HG03159 (cell line): ENCODE measurements at regions not wholly inside any gene's neighbourhood (a gene's known extent, or its start where the extent isn't known, plus 50 kb on each side); places are given as distances from the start of the nearest gene placed in this dataset.

Source experiments
- ATAC-seq: cut with Tn5 transposase; IDR thresholded peaks from one replicate; pipeline ENCODE4 v1.9.1; 2021; ENCODE audit warnings: mild to moderate bottlenecking, moderate library complexity; ENCODE audit not compliant: unreplicated experiment

DNA sequence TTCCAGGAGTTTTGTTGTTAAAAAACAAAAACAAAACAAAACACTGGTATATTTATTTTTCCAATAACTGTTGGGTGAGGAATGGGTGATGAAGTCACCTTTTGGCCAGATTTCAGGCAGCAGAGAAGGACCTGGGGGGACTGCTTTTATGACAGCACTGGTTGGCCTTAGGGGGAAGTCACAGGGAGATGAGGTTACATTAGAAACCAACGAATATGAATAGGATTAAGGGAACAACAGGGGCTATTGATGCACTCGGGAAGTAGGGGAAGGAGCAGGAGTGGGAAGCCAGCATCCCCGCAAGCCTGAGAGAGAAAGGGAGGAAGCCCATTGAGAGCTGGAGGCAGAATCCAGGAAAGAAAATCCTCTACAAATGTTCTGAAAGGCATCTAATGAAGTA, 958.4 kb downstream of the TYW1 start:
- no peak for ATAC-seq

DNA sequence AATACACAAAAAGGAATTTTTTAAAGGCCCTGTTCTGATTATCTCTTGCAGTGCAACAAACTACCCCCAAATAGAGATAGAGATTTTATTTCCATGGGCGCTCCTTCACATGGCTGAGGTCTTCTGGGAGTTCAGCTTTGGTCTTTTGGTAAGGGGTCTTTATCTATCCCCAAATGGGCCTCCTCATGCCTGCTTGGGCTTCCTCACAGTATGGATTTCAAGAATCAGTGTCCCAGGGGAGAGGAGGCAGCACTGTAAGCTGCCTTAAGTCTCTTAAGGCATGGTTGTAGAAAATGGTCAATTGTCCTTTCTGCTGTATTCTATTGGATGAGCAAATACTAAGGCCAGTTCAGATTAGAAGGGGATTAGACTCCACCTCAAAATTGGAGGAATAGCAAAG, 966.2 kb downstream of the TYW1 start:
- no peak for ATAC-seq

DNA sequence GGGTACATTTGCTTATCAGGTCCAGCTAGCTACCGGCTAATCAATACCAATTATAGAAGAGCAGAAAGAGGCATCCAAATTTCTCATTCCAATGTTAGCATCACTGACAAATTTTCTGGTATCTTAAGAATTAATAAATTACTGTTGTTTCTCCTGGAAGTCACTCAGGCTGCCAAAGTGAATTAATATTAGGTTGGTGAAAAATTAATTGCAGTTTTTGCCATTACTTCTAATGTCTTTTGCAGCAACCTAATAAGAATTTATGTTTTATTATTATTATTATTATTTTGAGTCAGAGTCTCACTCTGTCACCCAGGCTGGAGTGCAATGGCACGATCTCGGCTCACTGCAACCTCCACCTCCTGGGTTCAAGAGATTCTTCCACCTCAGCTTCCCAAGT, 979.9 kb downstream of the TYW1 start:
- ATAC-seq: no peak

DNA sequence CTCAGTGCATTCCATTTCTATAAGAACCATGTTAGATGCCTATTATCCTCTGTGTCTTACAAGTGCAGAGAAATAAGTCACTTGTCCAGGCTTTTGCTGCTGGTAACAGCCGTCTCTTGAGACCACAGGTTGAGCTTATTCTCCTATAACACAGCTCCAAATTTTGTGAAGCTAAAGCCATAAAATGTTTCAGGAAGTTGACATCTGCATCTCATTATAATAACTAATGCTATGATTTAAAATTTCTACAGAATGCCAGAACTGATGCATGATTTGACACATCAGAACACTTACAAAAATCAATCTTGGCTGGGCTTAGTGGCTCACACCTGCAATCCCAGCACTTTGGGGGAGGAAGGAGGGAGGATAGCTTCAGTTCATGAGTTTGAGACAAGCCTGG, 986.9 kb downstream of the TYW1 start:
- ATAC-seq: no peak

DNA sequence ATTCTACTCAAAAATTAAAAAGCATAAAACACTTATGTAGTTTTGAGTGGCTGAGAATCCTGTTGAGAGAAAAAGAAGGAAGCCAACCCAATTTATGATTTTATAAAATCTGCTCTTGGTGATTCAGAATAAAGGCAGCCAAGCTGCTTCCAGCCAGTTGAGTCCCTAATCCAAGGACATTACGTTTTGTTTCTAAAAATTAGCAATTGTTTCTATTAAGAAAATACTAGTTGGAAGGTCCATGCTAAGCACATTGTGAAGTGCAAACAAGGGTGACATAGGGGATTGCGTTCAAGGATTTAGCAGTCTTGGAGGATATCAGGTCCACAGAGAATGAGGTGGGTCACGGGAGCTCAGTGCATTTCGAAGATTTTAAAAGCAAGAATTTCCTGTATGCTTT, 987.7 kb downstream of the TYW1 start:
- ATAC-seq: no peak

DNA sequence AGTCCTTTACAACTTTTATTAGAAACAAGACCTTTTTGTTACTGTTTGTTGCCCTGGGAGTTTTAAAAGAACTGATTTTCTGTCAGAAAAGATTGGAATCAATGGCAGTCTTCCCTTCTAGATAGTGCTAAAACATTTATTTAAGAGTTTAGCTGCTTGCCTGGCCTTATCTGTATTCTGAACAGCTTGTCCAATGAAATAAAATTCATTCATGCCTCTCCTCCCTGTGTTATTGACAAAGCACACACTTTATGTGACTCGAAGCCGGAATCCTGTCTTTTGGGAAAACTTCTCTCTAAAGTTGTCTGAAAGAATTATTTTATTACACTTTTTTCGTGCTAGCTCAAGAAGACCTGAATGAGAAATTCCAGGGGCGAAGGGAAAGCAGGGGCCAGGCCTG, 992.5 kb downstream of the TYW1 start:
- ATAC-seq: no peak

DNA sequence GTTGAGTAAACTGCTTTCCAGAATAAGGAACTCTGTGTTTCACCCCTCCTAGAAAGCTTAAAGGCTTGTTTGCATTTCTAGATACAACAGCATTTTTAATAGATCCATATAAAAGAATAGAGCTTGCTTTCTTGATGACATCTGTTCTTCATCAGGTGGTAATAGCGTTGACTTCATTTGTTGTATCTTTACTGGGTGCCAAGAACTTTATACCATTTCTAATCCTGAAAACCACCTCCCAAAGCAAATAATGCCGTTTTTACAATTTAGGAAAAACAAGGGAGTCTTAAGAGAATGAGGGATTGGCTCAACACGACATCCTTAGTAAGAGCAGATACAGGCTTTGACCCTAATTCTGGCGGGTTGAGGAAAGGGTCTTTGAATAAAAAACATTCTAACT, 993.4 kb downstream of the TYW1 start:
- no peak for ATAC-seq

DNA sequence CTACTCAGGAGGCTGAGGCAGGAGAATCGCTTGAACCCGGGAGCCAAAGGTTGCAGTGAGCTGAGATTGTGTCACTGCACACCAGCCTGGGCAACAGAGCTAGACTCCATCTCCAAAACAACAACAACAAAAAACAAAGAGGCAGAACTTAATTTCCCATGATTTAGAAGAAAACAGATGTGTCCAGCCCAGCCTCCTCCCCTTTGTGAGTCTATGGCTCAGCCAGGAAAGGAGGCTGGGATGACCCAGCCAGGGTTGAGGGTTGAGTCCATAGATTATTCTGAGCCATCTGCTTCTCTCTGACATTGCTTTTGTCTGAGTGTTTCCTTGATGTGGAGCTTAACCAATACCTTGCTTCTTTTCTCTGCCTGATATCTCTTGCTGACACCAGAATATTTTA, 994.1 kb downstream of the TYW1 start:
- no peak for ATAC-seq

DNA sequence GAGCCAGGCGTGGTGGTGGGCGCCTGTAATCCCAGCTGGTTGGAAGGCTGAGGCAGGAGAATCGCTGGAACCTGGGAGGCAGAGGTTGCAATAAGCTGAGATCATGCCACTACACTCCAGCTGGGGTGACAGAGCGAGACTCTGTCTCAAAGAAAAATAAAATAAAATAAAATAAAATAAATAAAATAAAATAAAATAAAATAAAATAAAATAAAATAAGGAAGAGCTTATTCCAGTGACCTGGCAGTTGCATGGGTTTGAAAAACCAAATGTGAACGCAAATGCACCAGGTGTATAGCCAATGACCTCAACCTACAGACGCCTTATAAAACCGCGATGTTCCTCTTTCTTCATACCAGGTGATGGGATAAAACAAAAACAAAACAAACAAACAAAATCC, 995.7 kb downstream of the TYW1 start:
- no peak for ATAC-seq

DNA sequence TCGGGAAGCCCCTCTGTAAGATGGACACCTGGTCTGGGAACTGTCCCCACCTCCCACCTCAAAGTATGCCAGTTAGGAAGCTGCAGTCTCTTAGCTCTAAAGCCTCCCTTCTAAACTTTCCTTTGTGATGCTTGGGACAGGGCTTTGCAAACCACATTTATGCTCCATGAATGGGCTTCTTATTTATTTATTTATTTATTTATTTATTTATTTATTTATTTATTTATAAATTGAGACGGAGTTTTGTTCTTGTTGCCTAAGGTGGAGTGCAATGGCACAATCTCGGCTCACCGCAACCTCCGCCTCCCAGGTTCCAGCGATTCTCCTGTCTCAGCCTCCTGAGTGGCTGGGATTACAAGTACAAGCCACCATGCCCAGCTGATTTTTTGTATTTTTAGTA, 1009.4 kb downstream of the TYW1 start:
- no peak for ATAC-seq

DNA sequence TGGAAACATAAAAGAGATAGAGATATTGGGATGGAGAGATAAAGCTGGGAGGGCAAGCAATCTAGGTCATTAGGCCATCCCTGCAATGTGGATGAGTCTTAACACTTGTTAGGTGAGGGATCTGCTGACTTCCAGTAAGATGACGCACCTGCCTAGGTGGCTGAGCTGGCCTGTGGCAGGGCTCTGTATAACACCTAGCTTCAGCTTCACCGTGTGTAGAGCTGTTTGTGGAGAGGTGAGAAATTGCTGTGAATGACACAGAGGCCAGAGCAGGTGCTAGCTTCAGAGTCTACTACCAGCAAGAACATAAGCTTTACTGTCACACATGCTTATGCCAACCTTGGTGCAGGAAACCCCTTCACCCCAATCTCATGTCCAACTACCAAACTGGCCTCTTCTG, 1010.0 kb downstream of the TYW1 start:
- no peak for ATAC-seq

DNA sequence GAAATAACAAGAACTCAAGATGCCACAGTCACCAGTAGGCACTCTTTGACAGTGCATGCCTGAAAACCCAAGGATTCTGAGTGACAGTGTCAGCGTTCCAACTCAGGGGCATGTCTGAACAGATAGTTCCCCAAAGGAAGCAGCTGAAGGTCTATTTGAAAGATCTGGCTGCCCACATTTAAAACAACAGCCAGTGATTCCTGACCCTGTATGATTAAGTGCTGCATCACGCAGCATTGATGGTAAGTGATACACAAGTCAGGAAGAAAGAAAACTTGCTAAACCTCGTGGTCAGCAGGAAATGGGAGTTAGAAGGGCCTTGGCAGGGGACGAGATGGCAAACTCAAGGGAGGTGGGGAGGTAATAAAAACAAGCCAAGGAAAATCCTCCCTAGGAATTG, 1013.1 kb downstream of the TYW1 start:
- no peak for ATAC-seq

DNA sequence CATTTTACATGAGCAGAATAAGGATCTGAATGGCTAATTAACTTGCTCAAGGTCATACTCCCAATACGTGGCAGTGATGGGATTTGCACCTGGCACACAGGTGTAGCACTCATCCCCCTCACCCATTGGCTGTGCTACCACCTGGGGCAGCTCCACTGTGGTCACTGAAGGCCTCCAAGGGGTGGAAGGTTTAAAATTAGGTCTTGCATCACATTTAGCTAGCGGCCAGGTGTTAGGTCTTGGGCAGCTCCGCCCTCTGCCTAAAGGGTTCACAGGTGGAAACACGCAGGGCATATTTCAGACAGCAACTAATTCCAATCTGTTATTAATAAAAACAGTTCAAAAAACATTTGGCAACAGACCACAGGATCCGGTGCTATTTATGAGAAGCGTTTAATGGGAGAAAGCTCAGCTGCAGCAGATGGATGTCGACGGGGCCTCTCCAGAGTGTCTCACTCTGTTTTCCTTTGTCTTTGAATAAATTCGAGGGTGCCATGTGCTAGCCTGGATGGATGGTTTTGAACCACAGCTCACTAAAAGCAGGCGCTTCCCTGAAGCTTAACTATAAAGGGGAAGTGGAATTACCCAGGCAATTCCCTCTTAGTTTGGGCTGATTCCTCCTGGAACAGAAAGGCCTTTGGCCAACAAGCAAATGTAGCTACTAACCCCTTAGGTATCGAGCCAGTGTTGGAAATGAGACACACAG, 1017.6 kb downstream of the TYW1 start:
- no peak for ATAC-seq

DNA sequence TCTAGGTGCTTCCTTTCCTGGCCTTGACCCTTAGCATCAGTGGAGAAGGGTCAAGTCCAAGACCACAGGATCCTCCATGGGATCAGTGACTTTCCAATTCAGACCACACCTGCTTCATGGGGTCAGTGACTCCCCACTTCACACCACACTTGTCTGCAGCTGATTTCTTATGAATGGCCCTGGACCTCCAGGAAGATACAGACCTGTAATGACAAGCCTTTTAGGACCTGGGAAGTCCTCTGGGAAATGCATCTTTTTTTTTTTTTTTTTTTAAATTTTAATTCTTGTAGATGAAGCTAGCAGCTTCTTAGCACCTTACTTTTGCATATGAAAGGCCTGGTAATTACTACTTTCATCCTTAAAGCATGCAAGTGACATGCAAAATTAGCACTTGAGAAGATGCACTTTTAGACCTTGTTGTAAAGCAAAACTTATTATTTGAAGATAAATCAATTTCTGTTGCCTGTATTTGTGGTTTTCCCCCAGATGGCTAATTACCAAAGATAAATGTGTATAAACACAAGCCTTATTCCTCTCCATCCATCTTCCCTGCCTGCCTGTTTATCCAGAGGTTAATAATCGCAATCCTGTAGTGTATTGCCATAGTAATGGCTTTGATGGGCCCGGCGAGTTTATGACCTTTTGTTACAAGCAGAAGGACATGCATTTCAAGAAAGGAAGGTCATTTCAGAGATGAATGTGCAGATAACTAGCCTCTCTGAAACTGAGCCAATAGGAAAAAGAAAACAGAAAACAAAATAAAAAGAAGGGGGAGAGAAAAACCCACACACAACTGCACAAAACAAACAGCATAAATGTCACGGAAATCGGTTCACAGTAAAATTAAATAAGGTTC, 1018.7 kb downstream of the TYW1 start:
- ATAC-seq: no peak

DNA sequence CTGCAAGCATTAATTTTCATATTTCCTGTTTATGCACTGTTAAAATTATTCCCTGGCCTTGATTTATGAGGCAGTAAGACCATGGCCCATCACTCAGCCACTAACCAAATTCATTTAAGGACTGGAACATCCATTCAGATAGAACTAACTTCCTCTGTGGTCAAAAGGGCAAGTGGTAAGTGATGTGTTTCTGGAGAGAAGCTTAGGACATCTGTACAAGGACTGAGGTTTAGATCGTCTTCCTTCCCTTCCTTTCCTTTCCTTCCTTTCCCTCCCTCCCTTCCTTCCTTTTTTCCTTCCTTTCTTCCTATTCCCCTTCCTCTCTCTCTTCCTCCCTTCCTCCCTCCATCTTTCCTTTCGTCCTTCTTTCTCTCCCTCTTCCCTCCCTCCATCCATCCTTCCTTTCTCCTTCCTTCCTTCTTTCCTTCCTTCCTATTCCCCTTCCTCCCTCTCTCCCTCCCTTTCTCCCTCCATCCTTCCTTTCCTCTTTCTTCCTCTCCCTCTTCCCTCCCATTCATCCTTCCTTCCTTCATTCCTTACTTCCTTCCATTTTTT, 1019.4 kb downstream of the TYW1 start:
- ATAC-seq: no peak

DNA sequence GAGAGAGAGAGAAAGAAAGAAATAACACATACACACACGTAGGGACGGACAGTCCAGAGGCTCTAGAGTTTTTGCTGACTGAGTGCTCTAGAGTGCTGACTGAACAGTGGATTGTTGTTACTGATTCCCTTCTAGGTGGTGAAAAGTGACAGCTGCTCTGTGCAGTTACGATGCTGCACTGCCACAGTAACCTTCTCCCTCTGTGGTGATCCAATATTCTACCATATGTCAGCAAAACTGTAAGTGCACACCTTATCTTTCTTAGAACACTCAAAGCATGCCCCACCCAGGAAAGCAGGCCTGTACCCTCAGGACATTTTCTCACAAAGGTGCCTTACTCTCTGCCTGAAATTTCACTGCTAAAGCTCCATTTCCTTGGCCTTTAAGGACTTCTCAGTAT, 1023.5 kb downstream of the TYW1 start:
- ATAC-seq: no peak

DNA sequence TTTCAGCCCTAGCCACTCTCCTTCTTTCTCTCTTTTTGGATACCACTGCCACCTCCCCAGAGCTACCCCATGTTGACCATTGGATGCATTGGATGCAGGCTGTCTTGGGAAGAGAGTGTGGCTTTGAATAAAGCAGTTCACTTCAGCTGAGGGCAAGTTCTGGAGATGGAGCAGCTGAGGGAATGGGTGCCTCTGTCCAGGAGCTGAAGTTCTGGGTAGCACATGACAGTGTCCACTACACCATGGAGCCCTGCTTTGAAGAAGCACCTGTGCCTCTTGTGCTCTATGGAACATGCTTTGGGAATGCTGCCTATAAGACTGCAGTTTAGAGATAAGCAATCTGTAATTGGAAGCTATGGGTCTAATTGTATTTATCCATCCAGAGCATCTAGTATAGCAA, 1028.7 kb downstream of the TYW1 start:
- ATAC-seq: no peak

DNA sequence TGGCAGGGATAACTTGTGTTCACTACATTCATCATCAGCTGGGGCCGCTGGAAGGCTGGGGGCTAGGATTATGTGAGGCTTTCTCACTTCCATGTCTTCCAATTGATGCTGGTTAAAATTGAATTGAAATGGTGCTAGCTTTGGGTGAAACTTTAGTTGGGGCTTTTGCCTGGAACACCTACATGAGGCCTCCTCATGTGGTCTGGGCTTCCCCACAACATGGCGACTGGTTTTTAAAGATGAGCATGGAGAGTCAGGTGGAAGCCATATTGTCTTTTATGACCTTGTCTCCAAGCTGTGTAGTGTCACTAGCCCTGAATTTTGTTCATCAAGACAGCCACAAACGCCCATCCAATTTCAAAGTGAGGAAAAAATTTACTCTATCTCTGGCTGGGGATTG, 1033.9 kb downstream of the TYW1 start:
- no peak for ATAC-seq

DNA sequence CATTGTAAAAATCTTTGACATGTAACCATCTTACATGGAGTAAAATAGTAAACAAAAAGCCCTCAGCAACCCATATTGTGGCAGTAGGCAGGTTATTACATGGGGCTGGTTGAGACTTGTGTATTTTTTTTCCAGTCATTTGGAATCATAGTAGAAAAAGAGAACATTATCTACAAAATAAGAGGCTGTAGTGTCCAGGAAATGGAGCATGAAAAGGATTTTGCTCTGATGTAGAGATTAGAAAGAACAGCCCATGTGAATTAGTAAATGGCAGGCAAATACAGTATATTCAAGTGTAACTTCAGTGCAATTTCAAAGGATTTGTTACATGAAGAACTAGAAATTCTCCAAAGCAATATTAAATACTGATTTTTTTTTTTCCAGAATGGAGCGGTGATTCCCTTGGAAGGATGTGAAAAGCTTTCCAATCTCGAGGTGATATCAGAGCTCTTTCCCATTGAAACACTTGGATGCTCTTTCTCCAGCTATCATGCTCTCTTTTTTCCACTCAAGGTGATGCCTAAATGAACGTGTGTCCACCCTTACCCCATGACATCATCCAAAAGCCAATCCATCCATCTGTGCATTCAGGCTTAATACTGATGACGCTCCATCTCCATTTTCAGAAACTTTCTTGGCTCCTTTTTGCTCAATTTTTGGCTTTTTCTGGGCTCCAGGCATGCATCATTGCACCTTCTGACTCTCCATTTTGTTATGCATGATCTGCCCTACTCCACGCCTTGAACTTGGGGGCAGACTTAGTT, 1034.7 kb downstream of the TYW1 start:
- no peak for ATAC-seq

DNA sequence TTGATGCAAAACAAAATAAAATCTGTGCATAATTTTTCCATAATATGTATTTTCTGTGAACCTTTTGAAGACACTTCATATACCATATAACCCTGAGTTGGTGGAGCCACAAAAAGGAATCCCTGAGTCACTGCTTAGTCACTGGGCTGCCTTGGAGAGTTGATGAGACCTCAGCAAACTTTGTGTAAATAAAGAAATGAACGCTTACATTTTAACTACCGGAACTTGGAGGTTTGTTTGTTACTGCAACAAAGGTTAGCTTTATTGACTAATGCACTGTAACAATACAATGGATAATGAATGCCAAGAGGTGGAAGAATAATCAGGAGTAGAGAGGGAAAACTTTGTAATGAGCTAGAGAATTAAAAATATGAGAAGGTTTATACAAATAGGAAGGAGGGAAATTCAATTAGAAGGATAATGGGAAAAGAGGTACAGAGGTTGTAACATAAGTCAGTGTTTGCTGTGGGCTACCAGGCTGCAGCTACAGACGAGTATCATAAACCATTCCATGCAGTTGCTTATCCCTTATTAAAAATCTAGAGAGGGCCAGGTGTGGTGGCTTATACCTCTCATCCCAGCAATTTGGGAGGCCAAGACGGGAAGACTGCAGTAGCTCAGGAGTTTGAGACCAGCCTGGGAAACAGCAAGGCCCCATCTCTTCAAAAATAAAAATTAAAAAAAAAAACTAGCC, 1042.1 kb downstream of the TYW1 start:
- no peak for ATAC-seq

DNA sequence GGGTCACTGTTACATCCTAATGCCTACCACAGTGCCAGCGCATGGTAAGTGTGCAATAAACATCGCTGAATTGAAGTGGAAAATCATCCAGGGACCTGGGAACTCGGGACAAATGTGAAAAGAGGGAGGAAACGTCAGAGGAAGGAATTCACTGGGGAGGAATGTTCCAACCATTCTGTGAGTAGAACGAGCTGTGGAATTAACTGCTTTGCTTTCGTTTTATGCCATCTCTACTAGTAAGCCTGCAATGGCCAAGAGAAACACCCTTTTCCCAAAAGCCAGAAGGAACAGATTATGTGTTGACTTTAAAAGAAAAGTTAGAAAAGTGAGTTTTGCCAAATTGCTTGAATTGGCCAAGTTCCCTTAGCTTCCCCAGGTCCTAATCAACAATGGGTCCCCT, 1044.9 kb downstream of the TYW1 start:
- ATAC-seq: no peak
